WTC11 (cell line): ENCODE measurements at regions not wholly inside any gene's neighbourhood (a gene's known extent, or its start where the extent isn't known, plus 50 kb on each side); places are given as distances from the start of the nearest gene placed in this dataset.

Experiments
- ATAC-seq: fragments of 200-7000 bp; cut with Tn5 transposase; 2 replicates; pipeline ENCODE4 v1.10.0; 2021; ENCODE audit warnings: mild to moderate bottlenecking, moderate library complexity
- CTCF ChIA-PET: fragments of 300-600 bp; sonication (Branson Sonifier 250); formaldehyde crosslinking; loops from one replicate; lab custom pipeline; 2021; ENCODE audit warnings: antibody characterized with exemption; lab: Charles Lee
- POLR2A ChIA-PET: fragments of 350-600 bp; sonication (Branson Sonifier 250); formaldehyde crosslinking; loops from one replicate; lab custom pipeline; 2021; ENCODE audit warnings: antibody characterized with exemption; lab: Charles Lee
- DNase-seq: peaks from one replicate; pipeline ENCODE4 v3.0.0; 2021; ENCODE audit warnings: low spot score
- H3K27ac Mint-ChIP-seq: 2 replicates; pipeline ENCODE4 v1.8.0; 2021; ENCODE audit warnings: mixed read lengths
- H3K27me3 Mint-ChIP-seq: 2 replicates; pipeline ENCODE4 v1.8.0; 2021; ENCODE audit warnings: low read depth, mild to moderate bottlenecking, moderate library complexity, mixed read lengths
- H3K36me3 Mint-ChIP-seq: 2 replicates; pipeline ENCODE4 v1.8.0; 2021; ENCODE audit warnings: mixed read lengths
- H3K4me1 Mint-ChIP-seq: 2 replicates; pipeline ENCODE4 v1.8.0; 2022; ENCODE audit warnings: mixed read lengths
- H3K4me3 Mint-ChIP-seq: 2 replicates; pipeline ENCODE4 v1.8.0; 2021; ENCODE audit warnings: mild to moderate bottlenecking, moderate library complexity, mixed read lengths
- H3K9me3 Mint-ChIP-seq: 2 replicates; pipeline ENCODE4 v1.8.0; 2021; ENCODE audit warnings: mixed read lengths
- ATF1 ChIP-seq: sonication (generic); formaldehyde crosslinking; IDR thresholded peaks from 2 replicates; pipeline ENCODE4 v1.8.1; 2023; ENCODE audit warnings: mild to moderate bottlenecking, moderate library complexity, missing genetic modification reagents
- CDX4 ChIP-seq: fragments of 250-450 bp; sonication (Bioruptor Pico); IDR thresholded peaks from 2 replicates; pipeline ENCODE4 v1.9.0; 2021; ENCODE audit warnings: moderate library complexity, mild to moderate bottlenecking, inconsistent platforms, borderline replicate concordance
- E2F5 ChIP-seq: sonication (generic); formaldehyde crosslinking; IDR thresholded peaks from 2 replicates; pipeline ENCODE4 v1.8.1; 2022; ENCODE audit warnings: mild to moderate bottlenecking, moderate library complexity, missing genetic modification reagents
- EMX1 ChIP-seq: fragments of 250-450 bp; sonication (Bioruptor Pico); IDR thresholded peaks from 2 replicates; pipeline ENCODE4 v1.8.0; 2021; ENCODE audit warnings: mild to moderate bottlenecking
- FOXJ3 ChIP-seq: sonication (generic); formaldehyde crosslinking; IDR thresholded peaks from 2 replicates; pipeline ENCODE4 v1.9.0; 2021; ENCODE audit warnings: missing genetic modification reagents, mild to moderate bottlenecking, borderline replicate concordance
- JUN ChIP-seq: sonication (generic); formaldehyde crosslinking; IDR thresholded peaks from 2 replicates; pipeline ENCODE4 v1.8.0; 2023; ENCODE audit warnings: mild to moderate bottlenecking, missing genetic modification reagents
- MLX ChIP-seq: sonication (generic); formaldehyde crosslinking; IDR thresholded peaks from 2 replicates; pipeline ENCODE4 v1.8.1; 2023; ENCODE audit warnings: mild to moderate bottlenecking, missing genetic modification reagents, moderate library complexity
- NFATC4 ChIP-seq: fragments of 250-450 bp; sonication (Bioruptor Pico); IDR thresholded peaks from 2 replicates; pipeline ENCODE4 v1.9.0; 2021; ENCODE audit warnings: mild to moderate bottlenecking
- PRRX2 ChIP-seq: fragments of 250-450 bp; sonication (Bioruptor Pico); IDR thresholded peaks from 2 replicates; pipeline ENCODE4 v1.8.0; 2021; ENCODE audit warnings: mild to moderate bottlenecking
- RELA ChIP-seq: sonication (generic); formaldehyde crosslinking; IDR thresholded peaks from 2 replicates; pipeline ENCODE4 v1.8.1; 2022; ENCODE audit warnings: missing genetic modification reagents, mild to moderate bottlenecking, borderline replicate concordance
- RORB ChIP-seq: fragments of 250-450 bp; sonication (Bioruptor Pico); IDR thresholded peaks from 2 replicates; pipeline ENCODE4 v1.9.0; 2021; ENCODE audit warnings: mild to moderate bottlenecking
- SMAD4 ChIP-seq: sonication (generic); formaldehyde crosslinking; IDR thresholded peaks from 2 replicates; pipeline ENCODE4 v1.8.0; 2022; ENCODE audit warnings: mild to moderate bottlenecking, missing genetic modification reagents
- ZNF232 ChIP-seq: sonication (generic); formaldehyde crosslinking; IDR thresholded peaks from 2 replicates; pipeline ENCODE4 v1.8.0; 2022; ENCODE audit warnings: mild to moderate bottlenecking, missing genetic modification reagents
- ZNF396 ChIP-seq: fragments of 250-450 bp; sonication (Bioruptor Pico); IDR thresholded peaks from 2 replicates; pipeline ENCODE4 v1.8.0; 2021; ENCODE audit warnings: mild to moderate bottlenecking, moderate library complexity, borderline replicate concordance
- TF ChIP-seq, protein P1 (sequence below): sonication (generic); formaldehyde crosslinking; IDR thresholded peaks from 2 replicates; pipeline ENCODE4 v1.8.0; 2023; ENCODE audit warnings: missing genetic modification reagents, mild to moderate bottlenecking, borderline replicate concordance
- TF ChIP-seq, protein P2 (sequence below): sonication (generic); formaldehyde crosslinking; IDR thresholded peaks from 2 replicates; pipeline ENCODE4 v1.8.0; 2023; ENCODE audit warnings: mild to moderate bottlenecking, missing genetic modification reagents

DNA sequence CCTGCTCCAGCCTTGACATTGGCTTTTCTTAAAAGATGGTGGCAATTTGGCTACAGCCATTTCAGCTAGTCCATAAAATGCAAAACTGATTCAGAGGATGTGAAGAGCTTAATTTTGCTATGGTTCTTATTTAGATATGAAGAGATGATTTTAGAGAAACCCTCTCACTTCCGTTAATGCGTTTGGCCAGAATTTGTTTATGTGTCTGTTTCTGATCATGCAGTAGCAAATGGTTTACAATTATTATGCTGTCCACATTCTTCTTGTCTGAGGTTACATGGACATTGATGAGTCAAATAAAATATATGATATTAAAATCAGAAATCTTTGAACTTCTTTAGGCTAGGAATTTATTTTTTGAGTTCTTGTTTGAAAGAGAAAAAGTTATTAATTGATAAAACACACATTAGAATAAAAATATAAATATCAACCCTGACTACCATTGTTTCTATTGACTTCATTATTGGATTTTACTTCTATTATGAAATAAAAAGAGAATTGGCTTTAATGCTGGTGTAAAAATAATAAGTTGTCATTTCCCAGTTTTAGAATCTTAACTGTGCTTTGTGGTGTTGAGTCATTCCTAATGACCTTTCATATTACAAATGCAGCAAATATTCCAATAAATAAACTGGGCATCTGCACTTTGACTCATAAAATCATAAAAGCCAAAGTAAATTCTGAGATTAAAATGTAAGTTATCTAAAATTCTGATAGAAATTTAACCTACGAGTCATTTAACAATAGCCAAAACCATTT is 1286.0 kb upstream of the GJE1 start (continued):
- no peak for TF ChIP-seq CDX4 (CRISPR knock-in tag)
- TF ChIP-seq NFATC4 (CRISPR knock-in tag) = no peak
- no peak for TF ChIP-seq ATF1 (CRISPR knock-in tag)
- TF ChIP-seq, protein P1, sequence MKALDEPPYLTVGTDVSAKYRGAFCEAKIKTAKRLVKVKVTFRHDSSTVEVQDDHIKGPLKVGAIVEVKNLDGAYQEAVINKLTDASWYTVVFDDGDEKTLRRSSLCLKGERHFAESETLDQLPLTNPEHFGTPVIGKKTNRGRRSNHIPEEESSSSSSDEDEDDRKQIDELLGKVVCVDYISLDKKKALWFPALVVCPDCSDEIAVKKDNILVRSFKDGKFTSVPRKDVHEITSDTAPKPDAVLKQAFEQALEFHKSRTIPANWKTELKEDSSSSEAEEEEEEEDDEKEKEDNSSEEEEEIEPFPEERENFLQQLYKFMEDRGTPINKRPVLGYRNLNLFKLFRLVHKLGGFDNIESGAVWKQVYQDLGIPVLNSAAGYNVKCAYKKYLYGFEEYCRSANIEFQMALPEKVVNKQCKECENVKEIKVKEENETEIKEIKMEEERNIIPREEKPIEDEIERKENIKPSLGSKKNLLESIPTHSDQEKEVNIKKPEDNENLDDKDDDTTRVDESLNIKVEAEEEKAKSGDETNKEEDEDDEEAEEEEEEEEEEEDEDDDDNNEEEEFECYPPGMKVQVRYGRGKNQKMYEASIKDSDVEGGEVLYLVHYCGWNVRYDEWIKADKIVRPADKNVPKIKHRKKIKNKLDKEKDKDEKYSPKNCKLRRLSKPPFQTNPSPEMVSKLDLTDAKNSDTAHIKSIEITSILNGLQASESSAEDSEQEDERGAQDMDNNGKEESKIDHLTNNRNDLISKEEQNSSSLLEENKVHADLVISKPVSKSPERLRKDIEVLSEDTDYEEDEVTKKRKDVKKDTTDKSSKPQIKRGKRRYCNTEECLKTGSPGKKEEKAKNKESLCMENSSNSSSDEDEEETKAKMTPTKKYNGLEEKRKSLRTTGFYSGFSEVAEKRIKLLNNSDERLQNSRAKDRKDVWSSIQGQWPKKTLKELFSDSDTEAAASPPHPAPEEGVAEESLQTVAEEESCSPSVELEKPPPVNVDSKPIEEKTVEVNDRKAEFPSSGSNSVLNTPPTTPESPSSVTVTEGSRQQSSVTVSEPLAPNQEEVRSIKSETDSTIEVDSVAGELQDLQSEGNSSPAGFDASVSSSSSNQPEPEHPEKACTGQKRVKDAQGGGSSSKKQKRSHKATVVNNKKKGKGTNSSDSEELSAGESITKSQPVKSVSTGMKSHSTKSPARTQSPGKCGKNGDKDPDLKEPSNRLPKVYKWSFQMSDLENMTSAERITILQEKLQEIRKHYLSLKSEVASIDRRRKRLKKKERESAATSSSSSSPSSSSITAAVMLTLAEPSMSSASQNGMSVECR = no peak
- TF ChIP-seq E2F5 (CRISPR knock-in tag) = no peak
- TF ChIP-seq JUN (CRISPR knock-in tag) = no peak

DNA sequence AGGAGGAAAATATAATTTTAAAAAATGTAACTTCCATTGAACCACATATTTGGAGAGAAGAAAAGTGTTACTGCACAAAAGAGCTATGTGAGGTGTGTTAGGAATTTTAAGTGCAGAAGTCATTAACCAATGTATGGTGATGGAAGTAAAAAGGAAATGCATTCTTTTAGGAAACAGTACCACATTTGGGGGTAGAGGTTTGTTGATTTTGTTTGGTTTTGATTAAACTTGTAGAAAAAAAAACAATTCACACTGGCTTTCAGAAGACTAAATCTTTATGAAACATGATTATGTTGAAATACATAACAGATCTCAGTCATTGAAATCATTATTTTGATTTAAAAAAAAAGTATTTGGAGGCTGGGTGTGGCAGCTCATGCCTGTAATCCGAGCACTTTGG is 1287.0 kb upstream of the GJE1 start:
- no peak for TF ChIP-seq SMAD4
- TF ChIP-seq RELA (CRISPR knock-in tag) = no peak
- no peak for TF ChIP-seq FOXJ3 (CRISPR knock-in tag)
- TF ChIP-seq, protein P2, sequence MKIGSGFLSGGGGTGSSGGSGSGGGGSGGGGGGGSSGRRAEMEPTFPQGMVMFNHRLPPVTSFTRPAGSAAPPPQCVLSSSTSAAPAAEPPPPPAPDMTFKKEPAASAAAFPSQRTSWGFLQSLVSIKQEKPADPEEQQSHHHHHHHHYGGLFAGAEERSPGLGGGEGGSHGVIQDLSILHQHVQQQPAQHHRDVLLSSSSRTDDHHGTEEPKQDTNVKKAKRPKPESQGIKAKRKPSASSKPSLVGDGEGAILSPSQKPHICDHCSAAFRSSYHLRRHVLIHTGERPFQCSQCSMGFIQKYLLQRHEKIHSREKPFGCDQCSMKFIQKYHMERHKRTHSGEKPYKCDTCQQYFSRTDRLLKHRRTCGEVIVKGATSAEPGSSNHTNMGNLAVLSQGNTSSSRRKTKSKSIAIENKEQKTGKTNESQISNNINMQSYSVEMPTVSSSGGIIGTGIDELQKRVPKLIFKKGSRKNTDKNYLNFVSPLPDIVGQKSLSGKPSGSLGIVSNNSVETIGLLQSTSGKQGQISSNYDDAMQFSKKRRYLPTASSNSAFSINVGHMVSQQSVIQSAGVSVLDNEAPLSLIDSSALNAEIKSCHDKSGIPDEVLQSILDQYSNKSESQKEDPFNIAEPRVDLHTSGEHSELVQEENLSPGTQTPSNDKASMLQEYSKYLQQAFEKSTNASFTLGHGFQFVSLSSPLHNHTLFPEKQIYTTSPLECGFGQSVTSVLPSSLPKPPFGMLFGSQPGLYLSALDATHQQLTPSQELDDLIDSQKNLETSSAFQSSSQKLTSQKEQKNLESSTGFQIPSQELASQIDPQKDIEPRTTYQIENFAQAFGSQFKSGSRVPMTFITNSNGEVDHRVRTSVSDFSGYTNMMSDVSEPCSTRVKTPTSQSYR (CRISPR knock-in tag) = no peak
- no peak for TF ChIP-seq PRRX2 (CRISPR knock-in tag)
- no peak for TF ChIP-seq ZNF232
- no peak for TF ChIP-seq RORB
- Mint-ChIP-seq H3K4me3 (no peak overlapping the region), H3K27ac (no peak overlapping the region), H3K27me3 (no peaks in the 10 kb centered on the region), H3K36me3 (no peaks in the 10 kb centered on the region), H3K9me3 (no peaks in the 10 kb centered on the region), H3K4me1 (0 out of 2 replicates have a peak, but pooled peaks cover 3% of the 10 kb centered on the region)
- ChIA-PET POLR2A (no interaction called here), CTCF (no interaction called here)
- DNase-seq = no peak
- ATAC-seq = no peak

GRCh38 chr6:140844167-140844566 is 1288.6 kb upstream of the GJE1 start:
- Mint-ChIP-seq H3K27me3 (no peaks in the 10 kb centered on the region), H3K9me3 (no peaks in the 10 kb centered on the region), H3K27ac (no peak overlapping the region), H3K4me3 (no peak overlapping the region), H3K4me1 (0 out of 2 replicates have a peak, but pooled peaks cover 3% of the 10 kb centered on the region), H3K36me3 (no peaks in the 10 kb centered on the region)
- CTCF ChIA-PET = no interaction called here
- POLR2A ChIA-PET = no interaction called here
- TF ChIP-seq ZNF396 (CRISPR knock-in tag) (no peak), EMX1 (no peak), MLX (CRISPR knock-in tag) (no peak), NFATC4 (CRISPR knock-in tag) (no peak)
- DNase-seq (no peak), ATAC-seq (no peak)
